B cell (primary cell): ENCODE measurements at regions not wholly inside any gene's neighbourhood (a gene's known extent, or its start where the extent isn't known, plus 50 kb on each side); places are given as distances from the start of the nearest gene placed in this dataset.

ENCODE experiments used
- ATAC-seq: fragments of 200-7000 bp; cut with Tn5 transposase; one replicate; pipeline ENCODE4 v1.10.0; 2021; ENCODE audit warnings: low read depth, mild to moderate bottlenecking, moderate number of reproducible peaks, moderate library complexity
- CTCF ChIA-PET: fragments of 350-600 bp; sonication (Branson Sonifier 250); formaldehyde crosslinking; loops from one replicate; lab custom pipeline; 2021; ENCODE audit warnings: antibody characterized with exemption, inconsistent platforms; lab: Charles Lee
- POLR2A ChIA-PET: fragments of 350-600 bp; sonication (Branson Sonifier 250); formaldehyde crosslinking; loops from one replicate; lab custom pipeline; 2021; ENCODE audit warnings: antibody characterized with exemption; lab: Charles Lee
- DNase-seq: peaks from one replicate; pipeline ENCODE4 v3.0.0; 2013
- H2AFZ ChIP-seq: 2 replicates; pipeline ENCODE4 v1.6.1; 2012; ENCODE audit warnings: mild to moderate bottlenecking, low read depth, low read length; ENCODE audit not compliant: insufficient read depth, poor library complexity, severe bottlenecking
- H3K27ac ChIP-seq, 2 donors: 1 replicate in 1 of 2; 2 replicates in 1 of 2; pipeline ENCODE4 v1.5.1; 2012 to 2013; ENCODE audit warnings: low read length in 2 of 2, mild to moderate bottlenecking in 2 of 2, moderate library complexity in 1 of 2
- H3K27me3 ChIP-seq, 4 experiments: fragments of 200-600 bp in 1 of 4; sonication (generic) in 1 of 4; replicated peaks in 1 of 4; 1 replicate in 2 of 4; 2 replicates in 2 of 4; pipeline versions ENCODE4 v1.6.1 to v1.7.0; 2013 to 2016; ENCODE audit warnings: low read length in 3 of 4, mild to moderate bottlenecking in 2 of 4, mixed read lengths in 1 of 4, moderate library complexity in 1 of 4; ENCODE audit not compliant: insufficient read depth in 4 of 4, control insufficient read depth in 3 of 4; ENCODE audit errors: control extremely low read depth in 1 of 4
- H3K36me3 ChIP-seq, 2 experiments: replicated peaks in 1 of 2; 1 replicate in 1 of 2; 2 replicates in 1 of 2; pipeline versions ENCODE4 v1.6.1 to v1.7.1; 2013; ENCODE audit warnings: low read length in 1 of 2; ENCODE audit not compliant: insufficient read depth in 2 of 2, control insufficient read depth in 1 of 2; ENCODE audit errors: control extremely low read depth in 1 of 2, extremely low read depth in 1 of 2
- H3K4me1 ChIP-seq, 2 donors: fragments of 200-600 bp in 1 of 2; sonication (generic) in 1 of 2; 1 replicate in 1 of 2; 2 replicates in 1 of 2; pipeline versions ENCODE4 v1.5.1 to v1.6.1; 2013 to 2017; ENCODE audit warnings: low read length in 2 of 2; ENCODE audit not compliant: control insufficient read depth in 2 of 2, insufficient read depth in 2 of 2
- H3K4me2 ChIP-seq: replicated peaks from 2 replicates; pipeline ENCODE3; 2012; ENCODE audit warnings: mild to moderate bottlenecking, low read depth, low read length; ENCODE audit not compliant: poor library complexity, severe bottlenecking
- H3K4me3 ChIP-seq, 5 experiments: fragments of 200-600 bp in 1 of 5; sonication (generic) in 1 of 5; 1 replicate in 3 of 5; 2 replicates in 2 of 5; pipeline versions ENCODE4 v1.5.1 to v1.7.0; 2011 to 2016; ENCODE audit warnings: low read length in 4 of 5, mild to moderate bottlenecking in 4 of 5, low read depth in 2 of 5, control low read depth in 1 of 5, moderate library complexity in 1 of 5; ENCODE audit not compliant: insufficient read depth in 1 of 5; ENCODE audit errors: control extremely low read depth in 1 of 5, extremely low read depth in 1 of 5
- H3K79me2 ChIP-seq: fragments of 200-600 bp; sonication (generic); one replicate; pipeline ENCODE4 v1.6.0; 2016; ENCODE audit warnings: low read length; ENCODE audit not compliant: control insufficient read depth, insufficient read depth
- H3K9ac ChIP-seq: fragments of 200-600 bp; sonication (generic); 2 replicates; pipeline ENCODE4 v1.6.1; 2017; ENCODE audit warnings: mild to moderate bottlenecking, low read length, moderate library complexity
- H3K9me3 ChIP-seq, 3 donors: one replicate each; pipeline versions ENCODE4 v1.6.1 to v1.7.1; 2013; ENCODE audit warnings: low read length in 2 of 3; ENCODE audit not compliant: control insufficient read depth in 2 of 3, insufficient read depth in 1 of 3; ENCODE audit errors: control extremely low read depth in 1 of 3
- H4K20me1 ChIP-seq: 2 replicates; pipeline ENCODE4 v1.6.0; 2012; ENCODE audit warnings: mild to moderate bottlenecking, low read length; ENCODE audit not compliant: insufficient read depth, control insufficient read depth, poor library complexity, severe bottlenecking
- H3K27ac Mint-ChIP-seq: one replicate; pipeline ENCODE4 v1.8.0; 2021; ENCODE audit warnings: mixed read lengths
- H3K27me3 Mint-ChIP-seq: one replicate; pipeline ENCODE4 v1.8.0; 2021; ENCODE audit warnings: mixed read lengths
- H3K4me1 Mint-ChIP-seq: one replicate; pipeline ENCODE4 v1.8.0; 2021; ENCODE audit warnings: mixed read lengths
- H3K4me3 Mint-ChIP-seq: one replicate; pipeline ENCODE4 v1.8.0; 2021; ENCODE audit warnings: mixed read lengths
- H3K9me3 Mint-ChIP-seq: one replicate; pipeline ENCODE4 v1.8.0; 2022; ENCODE audit warnings: mixed read lengths; ENCODE audit not compliant: insufficient read depth
- CTCF ChIP-seq: fragments of 200-600 bp; IDR thresholded peaks from one replicate; pipeline ENCODE4 v1.8.0; 2022; ENCODE audit warnings: antibody characterized with exemption, mild to moderate bottlenecking
- EZH2 ChIP-seq: IDR thresholded peaks from 2 replicates; pipeline ENCODE4 v1.6.1; 2012; ENCODE audit warnings: borderline replicate concordance, low read depth, mild to moderate bottlenecking, moderate library complexity, low read length; ENCODE audit not compliant: insufficient read depth, poor library complexity, severe bottlenecking
- WGBS: methylation state at CpG from one replicate; pipeline ENCODE4 v1.1.5; 2013; ENCODE audit warnings: missing lambda C conversion rate; ENCODE audit not compliant: insufficient coverage; 5-methylcytosine and 5-hydroxymethylcytosine counted together
- intact Hi-C: fragments of 100-400 bp; cut with micrococcal nuclease; formaldehyde crosslinking; loops from one replicate; pipeline ENCODE4 v1.10.0; 2022

- no peaks in the 10 kb centered on the region for H3K27me3 ChIP-seq
- Mint-ChIP-seq H3K27me3 (no peaks in the 10 kb centered on the region), H3K27ac (no peak overlapping the region), H3K4me3 (no peak overlapping the region), H3K4me1 (no peaks in the 10 kb centered on the region), H3K9me3 (peaks cover 2% of the 10 kb centered on the region)
- intact Hi-C loops = no loop called here
- no peak for ATAC-seq
- H3K4me1 ChIP-seq = no peaks in the 10 kb centered on the region
- H4K20me1 ChIP-seq = no peaks in the 10 kb centered on the region
- no peak overlapping the region for H3K27ac ChIP-seq
- TF ChIP-seq CTCF (no peak), EZH2 (no peak)
- POLR2A ChIA-PET = no interaction called here
- H3K4me2 ChIP-seq = no peak overlapping the region
- H3K79me2 ChIP-seq = no peaks in the 10 kb centered on the region
- no peak overlapping the region for H3K4me3 ChIP-seq
- DNase-seq = no peak
- no peaks in the 10 kb centered on the region for H3K9me3 ChIP-seq
- H2AFZ ChIP-seq = no peak overlapping the region
- H3K36me3 ChIP-seq = no peaks in the 10 kb centered on the region
- H3K9ac ChIP-seq = no peak overlapping the region
- WGBS = no CpG with 5 or more reads among the region's 4 CpGs
- CTCF ChIA-PET = no interaction called here
Measured at GRCh38 chr4:10841697-10842096, 157.1 kb upstream of the CLNK start.

- no peak for DNase-seq
- no peak for ATAC-seq
- H3K79me2 ChIP-seq = no peaks in the 10 kb centered on the region
- no peak overlapping the region for H3K4me2 ChIP-seq
- H3K9ac ChIP-seq = no peak overlapping the region
- ChIA-PET POLR2A (no interaction called here), CTCF (no interaction called here)
- Mint-ChIP-seq H3K9me3 (no peaks in the 10 kb centered on the region), H3K27ac (no peak overlapping the region), H3K27me3 (no peaks in the 10 kb centered on the region), H3K4me1 (peaks cover 19% of the 10 kb centered on the region), H3K4me3 (no peak overlapping the region)
- intact Hi-C loops = no loop called here
- H2AFZ ChIP-seq = no peak overlapping the region
- H3K4me1 ChIP-seq = peaks cover 12 to 18% of the 10 kb centered on the region in 2 donors
- H4K20me1 ChIP-seq = no peaks in the 10 kb centered on the region
- 100% methylated on average over 1 of the region's 3 CpGs for WGBS
- H3K4me3 ChIP-seq = no peak overlapping the region
- no peaks in the 10 kb centered on the region for H3K9me3 ChIP-seq
- H3K36me3 ChIP-seq = no peaks in the 10 kb centered on the region
- TF ChIP-seq EZH2 (no peak), CTCF (no peak)
- no peaks in the 10 kb centered on the region for H3K27me3 ChIP-seq
- no peak overlapping the region for H3K27ac ChIP-seq
Measured at GRCh38 chr4:10837151-10837550, 152.6 kb upstream of the CLNK start.
